ENCODE measurements at regions not wholly inside any gene's neighbourhood (a gene's known extent, or its start where the extent isn't known, plus 50 kb on each side); places are given as distances from the start of the nearest gene placed in this dataset.
"Not testable (repeated sequence)": the region's sequence is repeated elsewhere in the genome, so short reads cannot be mapped to it uniquely, and the experiment has no call there.

GRCh38 chr12:31807773-31808097, 78.9 kb upstream of the AMN1 start:
- Histone ChIP-seq H3K27me3 (ENCODE audit: control insufficient read depth, extremely low read depth, insufficient read depth, low read length) (no peaks in the 10 kb centered on the region), H3K36me3 (ENCODE audit: control insufficient read depth in 2 of 2, extremely low read depth in 1 of 2, insufficient read depth in 2 of 2, low read length in 2 of 2) (no peaks in the 10 kb centered on the region), H3K4me1 (ENCODE audit: control insufficient read depth, extremely low read depth, insufficient read depth, low read length) (no peaks in the 10 kb centered on the region), H3K27ac (ENCODE audit: control insufficient read depth, insufficient read depth, low read length) (no peak overlapping the region), H4K20me1 (ENCODE audit: control insufficient read depth, extremely low read depth, insufficient read depth, low read length) (no peaks in the 10 kb centered on the region), H3K9ac (ENCODE audit: control insufficient read depth, extremely low read depth, insufficient read depth, low read length) (no peak overlapping the region), H3K9me1 (ENCODE audit: control insufficient read depth, extremely low read depth, insufficient read depth, low read length) (no peaks in the 10 kb centered on the region), H3K4me2 (ENCODE audit: control insufficient read depth, extremely low read depth, insufficient read depth, low read depth, low read length) (no peak overlapping the region), H3K4me3 (ENCODE audit: control insufficient read depth in 2 of 3, extremely low read depth in 1 of 3, insufficient read depth in 2 of 3, low read depth in 1 of 3, low read length in 3 of 3) (no peak overlapping the region), H3K9me3 (ENCODE audit: control insufficient read depth, low read depth, low read length) (no peaks in the 10 kb centered on the region), H3K79me2 (ENCODE audit: control insufficient read depth, insufficient read depth, low read length) (no peaks in the 10 kb centered on the region), H2AFZ (ENCODE audit: control insufficient read depth, low read length) (no peak overlapping the region)
- FAIRE-seq, result no peak
- dilution Hi-C loops (cut with MboI; ENCODE audit: extremely low pct_ligation_motif_present, low sequenced_read_pairs), result no loop called here
- no peak for TF ChIP-seq CTCF (optimal IDR thresholded peaks at IDR 0.05 in 1 of 3, IDR thresholded peaks at IDR 0.05 in 1 of 3, conservative IDR thresholded peaks at IDR 0.05 in 1 of 3; ENCODE audit: extremely low read depth in 1 of 3, insufficient read depth in 2 of 3, low read length in 3 of 3)
- DNase-seq (ENCODE audit: low read depth, low spot score), result no peak

GRCh38 chr12:31807081-31807772, 78.4 kb upstream of the AMN1 start:
- H3K9ac ChIP-seq (ENCODE audit: control insufficient read depth, extremely low read depth, insufficient read depth, low read length); H3K4me1 ChIP-seq (ENCODE audit: control insufficient read depth, extremely low read depth, insufficient read depth, low read length); H3K9me1 ChIP-seq (ENCODE audit: control insufficient read depth, extremely low read depth, insufficient read depth, low read length); H3K4me2 ChIP-seq (ENCODE audit: control insufficient read depth, extremely low read depth, insufficient read depth, low read depth, low read length); H3K27me3 ChIP-seq (ENCODE audit: control insufficient read depth, extremely low read depth, insufficient read depth, low read length); H3K36me3 ChIP-seq (ENCODE audit: control insufficient read depth in 2 of 2, extremely low read depth in 1 of 2, insufficient read depth in 2 of 2, low read length in 2 of 2); H3K9me3 ChIP-seq (ENCODE audit: control insufficient read depth, low read depth, low read length); H2AFZ ChIP-seq (ENCODE audit: control insufficient read depth, low read length); H3K4me3 ChIP-seq (ENCODE audit: control insufficient read depth in 2 of 3, extremely low read depth in 1 of 3, insufficient read depth in 2 of 3, low read depth in 1 of 3, low read length in 3 of 3); dilution Hi-C loops (cut with MboI; ENCODE audit: extremely low pct_ligation_motif_present, low sequenced_read_pairs); DNase-seq (ENCODE audit: low read depth, low spot score); H3K27ac ChIP-seq (ENCODE audit: control insufficient read depth, insufficient read depth, low read length); H4K20me1 ChIP-seq (ENCODE audit: control insufficient read depth, extremely low read depth, insufficient read depth, low read length); FAIRE-seq; H3K79me2 ChIP-seq (ENCODE audit: control insufficient read depth, insufficient read depth, low read length): not testable (repeated sequence)

GRCh38 chr12:31805681-31806080, 76.9 kb upstream of the AMN1 start:
- DNase-seq (ENCODE audit: low read depth, low spot score); H3K4me2 ChIP-seq (ENCODE audit: control insufficient read depth, extremely low read depth, insufficient read depth, low read depth, low read length); H3K79me2 ChIP-seq (ENCODE audit: control insufficient read depth, insufficient read depth, low read length); H2AFZ ChIP-seq (ENCODE audit: control insufficient read depth, low read length); dilution Hi-C loops (cut with MboI; ENCODE audit: extremely low pct_ligation_motif_present, low sequenced_read_pairs); H3K36me3 ChIP-seq (ENCODE audit: control insufficient read depth in 2 of 2, extremely low read depth in 1 of 2, insufficient read depth in 2 of 2, low read length in 2 of 2); H3K4me1 ChIP-seq (ENCODE audit: control insufficient read depth, extremely low read depth, insufficient read depth, low read length); H3K27ac ChIP-seq (ENCODE audit: control insufficient read depth, insufficient read depth, low read length); H3K4me3 ChIP-seq (ENCODE audit: control insufficient read depth in 2 of 3, extremely low read depth in 1 of 3, insufficient read depth in 2 of 3, low read depth in 1 of 3, low read length in 3 of 3); H3K9me3 ChIP-seq (ENCODE audit: control insufficient read depth, low read depth, low read length); H3K9ac ChIP-seq (ENCODE audit: control insufficient read depth, extremely low read depth, insufficient read depth, low read length); H3K9me1 ChIP-seq (ENCODE audit: control insufficient read depth, extremely low read depth, insufficient read depth, low read length); H4K20me1 ChIP-seq (ENCODE audit: control insufficient read depth, extremely low read depth, insufficient read depth, low read length); H3K27me3 ChIP-seq (ENCODE audit: control insufficient read depth, extremely low read depth, insufficient read depth, low read length); FAIRE-seq: not testable (repeated sequence)

- not testable (repeated sequence) for H3K27ac ChIP-seq (ENCODE audit: control insufficient read depth, insufficient read depth, low read length); FAIRE-seq
Observed at GRCh38 chr12:31804707-31805106, 75.9 kb upstream of the AMN1 start.

More at GRCh38 chr12:31804707-31805106, 75.9 kb upstream of the AMN1 start:
- H3K79me2 ChIP-seq (ENCODE audit: control insufficient read depth, insufficient read depth, low read length); H3K9me3 ChIP-seq (ENCODE audit: control insufficient read depth, low read depth, low read length); DNase-seq (ENCODE audit: low read depth, low spot score); H3K36me3 ChIP-seq (ENCODE audit: control insufficient read depth in 2 of 2, extremely low read depth in 1 of 2, insufficient read depth in 2 of 2, low read length in 2 of 2); H2AFZ ChIP-seq (ENCODE audit: control insufficient read depth, low read length); H4K20me1 ChIP-seq (ENCODE audit: control insufficient read depth, extremely low read depth, insufficient read depth, low read length); H3K9ac ChIP-seq (ENCODE audit: control insufficient read depth, extremely low read depth, insufficient read depth, low read length); H3K27me3 ChIP-seq (ENCODE audit: control insufficient read depth, extremely low read depth, insufficient read depth, low read length); H3K4me1 ChIP-seq (ENCODE audit: control insufficient read depth, extremely low read depth, insufficient read depth, low read length); dilution Hi-C loops (cut with MboI; ENCODE audit: extremely low pct_ligation_motif_present, low sequenced_read_pairs); H3K9me1 ChIP-seq (ENCODE audit: control insufficient read depth, extremely low read depth, insufficient read depth, low read length); H3K4me2 ChIP-seq (ENCODE audit: control insufficient read depth, extremely low read depth, insufficient read depth, low read depth, low read length); H3K4me3 ChIP-seq (ENCODE audit: control insufficient read depth in 2 of 3, extremely low read depth in 1 of 3, insufficient read depth in 2 of 3, low read depth in 1 of 3, low read length in 3 of 3): not testable (repeated sequence)

Measured in keratinocyte (primary cell).